CD4-positive, alpha-beta T cell treated with Interleukin-12 subunit alpha and Interleukin-12 subunit beta, for 1 hour (primary cell): ENCODE measurements at regions not wholly inside any gene's neighbourhood (a gene's known extent, or its start where the extent isn't known, plus 50 kb on each side); places are given as distances from the start of the nearest gene placed in this dataset.
"Not testable (repeated sequence)": the region's sequence is repeated elsewhere in the genome, so short reads cannot be mapped to it uniquely, and the experiment has no call there.

Experiments
- DNase-seq: peaks from one replicate; pipeline ENCODE4 v3.0.0-alpha.2; 2020

GRCh38 chr5:74396913-74397622, 243.5 kb downstream of the ENC1 start:
- DNase-seq: no peak

GRCh38 chr5:74394916-74395880, 245.3 kb downstream of the ENC1 start:
- DNase-seq: no peak

GRCh38 chr5:74394528-74394915, 246.0 kb downstream of the ENC1 start:
- no peak for DNase-seq

GRCh38 chr5:74393943-74394342, 246.6 kb downstream of the ENC1 start:
- no peak for DNase-seq

- DNase-seq: no peak
Observed at GRCh38 chr5:74392711-74393351, 247.7 kb downstream of the ENC1 start.

- DNase-seq: no peak
Observed at GRCh38 chr5:74391410-74391809, 249.1 kb downstream of the ENC1 start.

GRCh38 chr5:74390822-74391221, 249.7 kb downstream of the ENC1 start:
- no peak for DNase-seq

GRCh38 chr5:74390306-74390637, 250.3 kb downstream of the ENC1 start:
- DNase-seq: no peak

- no peak for DNase-seq
Observed at GRCh38 chr5:74389531-74390305, 250.8 kb downstream of the ENC1 start.

- DNase-seq: not testable (repeated sequence)
Observed at GRCh38 chr5:74388411-74388810, 252.1 kb downstream of the ENC1 start.

- no peak for DNase-seq
Observed at GRCh38 chr5:74386571-74387334, 253.8 kb downstream of the ENC1 start.

GRCh38 chr5:74384851-74385250, 255.7 kb downstream of the ENC1 start:
- DNase-seq: no peak

GRCh38 chr5:74382987-74383593, 257.4 kb downstream of the ENC1 start:
- no peak for DNase-seq

- DNase-seq: no peak
Observed at GRCh38 chr5:74382123-74382855, 258.2 kb downstream of the ENC1 start.

GRCh38 chr5:74380193-74380592, 260.3 kb downstream of the ENC1 start:
- DNase-seq: no peak

GRCh38 chr5:74378464-74378863, 262.1 kb downstream of the ENC1 start:
- DNase-seq: no peak

- no peak for DNase-seq
Observed at GRCh38 chr5:74376187-74376586, 264.3 kb downstream of the ENC1 start.

- no peak for DNase-seq
Observed at GRCh38 chr5:74375271-74375670, 265.3 kb downstream of the ENC1 start.

- no peak for DNase-seq
Observed at GRCh38 chr5:74374656-74375055, 265.9 kb downstream of the ENC1 start.

GRCh38 chr5:74373076-74373475, 267.5 kb downstream of the ENC1 start:
- DNase-seq: no peak

- no peak for DNase-seq
Observed at GRCh38 chr5:74372502-74373064, 267.9 kb downstream of the ENC1 start.
